ENCODE measurements at regions not wholly inside any gene's neighbourhood (a gene's known extent, or its start where the extent isn't known, plus 50 kb on each side); places are given as distances from the start of the nearest gene placed in this dataset.
"Not testable (repeated sequence)": the region's sequence is repeated elsewhere in the genome, so short reads cannot be mapped to it uniquely, and the experiment has no call there.

DNA sequence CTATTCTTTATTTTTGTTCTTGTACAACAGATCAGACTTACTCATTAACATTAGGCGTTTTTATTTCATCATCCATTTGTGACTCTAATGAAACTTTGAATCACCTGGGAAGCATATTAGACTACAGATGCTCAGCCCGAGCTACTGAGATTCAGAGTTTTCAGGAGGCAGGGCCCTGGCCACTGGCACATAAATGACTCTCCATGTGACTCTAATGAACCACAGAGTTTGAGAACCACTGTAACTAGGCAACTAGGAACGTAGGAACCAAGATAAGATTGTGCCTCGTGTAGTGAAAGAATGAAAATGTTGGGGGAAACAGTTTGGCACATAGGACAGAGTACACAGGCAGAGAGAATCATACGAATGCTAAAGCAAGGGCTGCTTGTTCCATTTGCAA is 405.9 kb upstream of the BTBD3 start:
- DNase-seq (ENCODE audit: low read depth), result no peak
- TF ChIP-seq, protein P1, sequence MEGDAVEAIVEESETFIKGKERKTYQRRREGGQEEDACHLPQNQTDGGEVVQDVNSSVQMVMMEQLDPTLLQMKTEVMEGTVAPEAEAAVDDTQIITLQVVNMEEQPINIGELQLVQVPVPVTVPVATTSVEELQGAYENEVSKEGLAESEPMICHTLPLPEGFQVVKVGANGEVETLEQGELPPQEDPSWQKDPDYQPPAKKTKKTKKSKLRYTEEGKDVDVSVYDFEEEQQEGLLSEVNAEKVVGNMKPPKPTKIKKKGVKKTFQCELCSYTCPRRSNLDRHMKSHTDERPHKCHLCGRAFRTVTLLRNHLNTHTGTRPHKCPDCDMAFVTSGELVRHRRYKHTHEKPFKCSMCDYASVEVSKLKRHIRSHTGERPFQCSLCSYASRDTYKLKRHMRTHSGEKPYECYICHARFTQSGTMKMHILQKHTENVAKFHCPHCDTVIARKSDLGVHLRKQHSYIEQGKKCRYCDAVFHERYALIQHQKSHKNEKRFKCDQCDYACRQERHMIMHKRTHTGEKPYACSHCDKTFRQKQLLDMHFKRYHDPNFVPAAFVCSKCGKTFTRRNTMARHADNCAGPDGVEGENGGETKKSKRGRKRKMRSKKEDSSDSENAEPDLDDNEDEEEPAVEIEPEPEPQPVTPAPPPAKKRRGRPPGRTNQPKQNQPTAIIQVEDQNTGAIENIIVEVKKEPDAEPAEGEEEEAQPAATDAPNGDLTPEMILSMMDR (conservative IDR thresholded peaks at IDR 0.05; ENCODE audit: control insufficient read depth, insufficient read depth, low read depth, low read length), result no peak

DNA sequence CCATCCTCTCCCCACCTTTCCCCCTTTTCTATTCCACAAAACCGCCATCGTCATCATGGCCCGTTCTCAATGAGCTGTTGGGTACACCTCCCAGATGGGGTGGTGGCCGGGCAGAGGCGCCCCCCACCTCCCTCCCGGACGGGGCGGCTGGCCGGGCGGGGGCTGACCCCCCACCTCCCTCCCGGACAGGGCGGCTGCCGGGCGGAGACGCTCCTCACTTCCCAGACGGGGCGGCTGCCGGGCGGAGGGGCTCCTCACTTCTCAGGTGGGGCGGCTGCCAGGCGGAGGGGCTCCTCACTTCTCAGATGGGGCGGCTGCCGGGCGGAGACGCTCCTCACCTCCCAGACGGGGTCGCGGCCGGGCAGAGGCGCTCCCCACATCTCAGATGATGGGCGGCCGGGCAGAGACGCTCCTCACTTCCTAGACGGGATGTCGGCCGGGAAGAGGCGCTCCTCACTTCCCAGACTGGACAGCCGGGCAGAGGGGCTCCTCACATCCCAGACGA is 404.4 kb upstream of the BTBD3 start:
- not testable (repeated sequence) for DNase-seq (ENCODE audit: low read depth); H3K4me3 ChIP-seq (ENCODE audit: control insufficient read depth, low read depth, low read length)

More for the DNA sequence above, 405.9 kb upstream of the BTBD3 start:
- no peak overlapping the region for H3K4me3 ChIP-seq (ENCODE audit: control insufficient read depth, low read depth, low read length)

DNA sequence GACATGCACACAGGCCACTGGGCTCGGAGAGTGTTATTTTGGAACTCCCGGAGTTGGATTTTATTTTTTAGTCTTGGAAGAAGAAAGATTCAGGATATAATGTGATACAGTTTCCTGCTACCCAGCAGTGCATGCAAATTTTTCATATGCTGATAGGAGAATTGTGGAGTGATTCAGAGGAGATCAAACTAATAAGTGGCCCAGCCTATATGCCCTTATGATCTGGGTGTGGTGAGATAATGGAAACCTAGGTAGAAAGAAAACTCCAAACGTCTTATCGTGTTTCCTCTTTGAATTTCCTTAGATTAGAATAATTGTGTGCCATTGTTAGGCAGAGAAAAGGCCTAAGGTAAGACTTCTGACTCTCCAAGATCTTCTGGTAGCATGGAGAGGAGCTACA is 401.2 kb upstream of the BTBD3 start:
- DNase-seq (ENCODE audit: low read depth), result no peak
- TF ChIP-seq, protein P1 (conservative IDR thresholded peaks at IDR 0.05; ENCODE audit: control insufficient read depth, insufficient read depth, low read depth, low read length), result no peak
- no peak overlapping the region for H3K4me3 ChIP-seq (ENCODE audit: control insufficient read depth, low read depth, low read length)

DNA sequence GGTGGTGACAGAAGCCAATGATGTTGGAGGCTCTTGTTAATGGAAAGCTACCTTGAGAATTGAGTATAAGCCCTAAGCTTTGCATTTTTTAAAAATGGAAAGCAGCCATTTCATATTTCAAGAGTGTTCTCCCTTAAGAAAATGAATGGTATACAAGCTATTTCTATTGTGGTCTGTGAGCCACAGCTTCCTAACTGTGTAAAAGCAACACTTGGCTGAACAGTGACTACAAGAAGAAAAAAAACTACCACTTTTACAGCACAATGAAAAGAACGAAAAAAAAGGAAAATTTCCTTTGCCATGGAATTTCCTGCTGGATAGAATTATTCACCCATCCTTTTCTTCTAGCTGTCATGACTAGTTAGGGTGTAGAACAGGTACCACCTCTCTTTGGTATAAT is 397.1 kb upstream of the BTBD3 start:
- no peak overlapping the region for H3K4me3 ChIP-seq (ENCODE audit: control insufficient read depth, low read depth, low read length)
- no peak for DNase-seq (ENCODE audit: low read depth)
- TF ChIP-seq, protein P1 (conservative IDR thresholded peaks at IDR 0.05; ENCODE audit: control insufficient read depth, insufficient read depth, low read depth, low read length), result no peak

DNA sequence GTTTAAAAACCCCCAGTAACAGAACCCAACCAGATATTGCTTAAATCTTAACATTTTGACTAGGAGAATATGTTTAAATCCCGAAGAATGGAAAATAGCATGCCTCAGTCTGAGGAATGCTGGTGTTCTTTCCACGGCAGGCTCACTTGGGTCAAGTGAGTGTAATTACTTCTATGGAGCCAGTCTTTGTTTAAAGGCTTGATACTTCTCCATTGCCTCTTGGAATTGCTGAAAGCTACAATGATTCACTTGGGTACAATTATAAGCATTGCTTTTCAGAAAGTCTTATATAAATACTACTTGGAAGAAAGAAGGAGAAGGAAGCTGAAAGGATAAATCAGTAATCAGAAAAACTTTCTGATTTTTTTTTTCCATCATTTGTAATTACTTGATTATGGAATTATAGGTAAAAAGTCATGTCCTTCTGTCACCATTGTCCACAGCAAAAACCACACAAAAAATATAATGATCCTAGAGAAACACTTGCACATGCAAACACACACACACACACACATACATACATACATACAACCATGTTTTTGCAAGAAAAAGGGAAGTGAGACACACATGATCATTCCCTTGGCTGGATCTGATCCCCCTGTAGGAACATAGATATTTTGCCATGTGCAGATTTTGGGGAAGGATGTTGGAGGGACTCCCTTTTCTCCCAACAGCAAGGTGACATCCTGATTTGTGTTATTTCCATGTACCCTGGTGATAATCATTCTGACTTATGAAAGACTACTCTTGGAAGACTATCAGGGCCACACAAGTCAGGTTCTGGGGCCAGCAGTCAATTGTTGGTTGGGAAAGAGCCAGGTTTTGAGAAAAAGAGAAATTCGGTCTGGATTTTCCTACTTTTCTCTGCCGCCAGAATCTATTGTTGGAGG is 396.0 kb upstream of the BTBD3 start:
- H3K4me3 ChIP-seq (ENCODE audit: control insufficient read depth, low read depth, low read length), result no peak overlapping the region
- DNase-seq (ENCODE audit: low read depth), result no peak
- TF ChIP-seq, protein P1 (conservative IDR thresholded peaks at IDR 0.05; ENCODE audit: control insufficient read depth, insufficient read depth, low read depth, low read length), result no peak

DNA sequence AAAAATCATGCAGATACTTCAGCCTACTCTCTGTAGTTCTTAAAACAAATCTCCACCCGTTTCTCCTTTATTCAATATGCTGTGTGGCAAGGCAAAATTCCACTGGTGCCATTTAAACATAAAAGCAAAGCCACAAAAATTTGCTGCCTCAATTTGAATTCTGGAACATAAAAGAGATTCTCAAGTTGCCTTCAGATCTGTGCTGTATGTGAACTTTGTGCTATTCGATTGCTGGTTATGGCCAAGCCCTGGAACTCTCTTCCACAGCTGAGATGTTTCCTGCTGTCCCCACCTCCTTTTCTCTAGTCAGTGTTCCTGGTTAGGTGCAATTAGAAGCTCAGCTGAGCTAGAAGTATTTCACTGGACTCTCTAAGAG is 395.3 kb upstream of the BTBD3 start:
- no peak for DNase-seq (ENCODE audit: low read depth)
- H3K4me3 ChIP-seq (ENCODE audit: control insufficient read depth, low read depth, low read length), result no peak overlapping the region
- TF ChIP-seq, protein P1 (conservative IDR thresholded peaks at IDR 0.05; ENCODE audit: control insufficient read depth, insufficient read depth, low read depth, low read length), result no peak

DNA sequence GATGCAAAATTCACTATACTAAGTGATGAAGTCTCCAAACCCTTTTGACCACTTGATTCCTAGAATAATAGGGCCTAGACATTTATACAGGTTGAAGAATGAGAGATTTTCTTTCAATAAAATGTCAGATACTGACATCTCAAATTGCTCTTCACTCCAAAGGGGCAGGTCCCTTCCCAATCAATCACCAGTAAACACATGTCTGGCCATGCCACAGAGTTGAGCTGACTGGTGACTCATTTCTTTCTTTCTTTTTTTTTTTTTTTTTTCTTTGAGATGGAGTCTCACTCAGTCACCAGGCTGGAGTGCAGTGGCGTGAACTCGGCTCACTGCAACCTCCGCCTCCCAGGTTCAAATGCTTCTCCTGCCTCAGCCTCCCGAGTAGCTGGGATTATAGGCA is 388.6 kb upstream of the BTBD3 start:
- H3K4me3 ChIP-seq (ENCODE audit: control insufficient read depth, low read depth, low read length), result no peak overlapping the region
- TF ChIP-seq, protein P1 (conservative IDR thresholded peaks at IDR 0.05; ENCODE audit: control insufficient read depth, insufficient read depth, low read depth, low read length), result no peak
- no peak for DNase-seq (ENCODE audit: low read depth)

All from fibroblast of mammary gland (primary cell).